ENCODE measurements at regions not wholly inside any gene's neighbourhood (a gene's known extent, or its start where the extent isn't known, plus 50 kb on each side); places are given as distances from the start of the nearest gene placed in this dataset.
"Not testable (repeated sequence)": the region's sequence is repeated elsewhere in the genome, so short reads cannot be mapped to it uniquely, and the experiment has no call there.

GRCh38 chr3:177713928-177714900 is 516.9 kb upstream of the TBL1XR1 start:
- DNase-seq (ENCODE audit: low spot score): no peak

- DNase-seq (ENCODE audit: low spot score): no peak
These were observed 517.7 kb upstream of the TBL1XR1 start for GRCh38 chr3:177714945-177715344.

GRCh38 chr3:177715980-177716379 is 518.7 kb upstream of the TBL1XR1 start:
- no peak for DNase-seq (ENCODE audit: low spot score)

GRCh38 chr3:177720927-177721326 is 523.6 kb upstream of the TBL1XR1 start:
- not testable (repeated sequence) for DNase-seq (ENCODE audit: low spot score)

- no peak for DNase-seq (ENCODE audit: low spot score)
These were observed 524.8 kb upstream of the TBL1XR1 start for GRCh38 chr3:177721864-177722785.

- DNase-seq (ENCODE audit: low spot score): no peak
These were observed 526.8 kb upstream of the TBL1XR1 start for GRCh38 chr3:177724020-177724638.

GRCh38 chr3:177725165-177725564 is 527.9 kb upstream of the TBL1XR1 start:
- no peak for DNase-seq (ENCODE audit: low spot score)

- no peak for DNase-seq (ENCODE audit: low spot score)
These were observed 529.5 kb upstream of the TBL1XR1 start for GRCh38 chr3:177726807-177727206.

- DNase-seq (ENCODE audit: low spot score): no peak
These were observed 532.8 kb upstream of the TBL1XR1 start for GRCh38 chr3:177729956-177730681.

GRCh38 chr3:177730814-177731213 is 533.5 kb upstream of the TBL1XR1 start:
- DNase-seq (ENCODE audit: low spot score): no peak

GRCh38 chr3:177731644-177732268 is 534.5 kb upstream of the TBL1XR1 start:
- no peak for DNase-seq (ENCODE audit: low spot score)

- DNase-seq (ENCODE audit: low spot score): no peak
These were observed 536.0 kb upstream of the TBL1XR1 start for GRCh38 chr3:177733233-177733632.

- DNase-seq (ENCODE audit: low spot score): no peak
These were observed 536.7 kb upstream of the TBL1XR1 start for GRCh38 chr3:177733936-177734335.

- DNase-seq (ENCODE audit: low spot score): no peak
These were observed 538.1 kb upstream of the TBL1XR1 start for GRCh38 chr3:177735431-177735830.

- no peak for DNase-seq (ENCODE audit: low spot score)
These were observed 542.2 kb upstream of the TBL1XR1 start for GRCh38 chr3:177739461-177739860.

GRCh38 chr3:177740254-177740653 is 543.0 kb upstream of the TBL1XR1 start:
- DNase-seq (ENCODE audit: low spot score): no peak

- no peak for DNase-seq (ENCODE audit: low spot score)
These were observed 545.0 kb upstream of the TBL1XR1 start for GRCh38 chr3:177742273-177742672.

- no peak for DNase-seq (ENCODE audit: low spot score)
These were observed 546.0 kb upstream of the TBL1XR1 start for GRCh38 chr3:177743173-177743890.

- DNase-seq (ENCODE audit: low spot score): no peak
These were observed 547.8 kb upstream of the TBL1XR1 start for GRCh38 chr3:177744873-177745606.

GRCh38 chr3:177745607-177746005 is 548.3 kb upstream of the TBL1XR1 start:
- DNase-seq (ENCODE audit: low spot score): no peak

Measured in CD4-positive, alpha-beta T cell treated with Interleukin-2 at 100 ng/mL for 4 hours (primary cell).